Tibial artery (tissue), 4 donors: ENCODE measurements at regions not wholly inside any gene's neighbourhood (a gene's known extent, or its start where the extent isn't known, plus 50 kb on each side); places are given as distances from the start of the nearest gene placed in this dataset.

ENCODE experiments used
- DNase-seq, 2 donors: peaks; one replicate each; pipeline ENCODE4 v3.0.0-alpha.2; 2019
- H3K27ac ChIP-seq, 2 donors: fragments of 200-600 bp; sonication (generic) in 1 of 2; 1 replicate in 1 of 2; 2 replicates in 1 of 2; pipeline ENCODE4 v1.5.1; 2018 to 2019; ENCODE audit warnings: mild to moderate bottlenecking in 1 of 2
- H3K27me3 ChIP-seq, 2 donors: fragments of 200-600 bp; sonication (generic) in 1 of 2; one replicate each; pipeline versions ENCODE4 v1.5.1 to v1.6.0; 2016 to 2019
- H3K36me3 ChIP-seq, 3 donors: fragments of 200-600 bp; sonication (generic) in 2 of 3; one replicate each; pipeline ENCODE4 v1.5.1; 2016 to 2019; ENCODE audit warnings: mild to moderate bottlenecking in 2 of 3
- H3K4me1 ChIP-seq, 4 donors: fragments of 200-600 bp; sonication (generic) in 2 of 4; 1 replicate in 3 of 4; 2 replicates in 1 of 4; pipeline ENCODE4 v1.5.1; 2016 to 2019
- H3K4me3 ChIP-seq, 2 donors: fragments of 200-600 bp; sonication (generic) in 1 of 2; 1 replicate in 1 of 2; 2 replicates in 1 of 2; pipeline ENCODE4 v1.5.1; 2018 to 2019; ENCODE audit warnings: mild to moderate bottlenecking in 2 of 2
- H3K9me3 ChIP-seq, 3 donors: fragments of 200-600 bp; sonication (generic) in 1 of 3; one replicate each; pipeline ENCODE4 v1.5.1; 2016 to 2019
- CTCF ChIP-seq, 2 experiments: fragments of 200-600 bp in 1 of 2; fragments of 450-650 bp in 1 of 2; IDR thresholded peaks; one replicate each; pipeline ENCODE4 v1.5.1; 2017 to 2019; ENCODE audit warnings: antibody characterized with exemption in 2 of 2, mild to moderate bottlenecking in 1 of 2, moderate library complexity in 1 of 2
- intact Hi-C: fragments of 100-400 bp; cut with DNase I; formaldehyde crosslinking; loops from one replicate; pipeline ENCODE4 v1.15.0; 2023; ENCODE audit warnings: low total_unique reads

- no peaks in the 10 kb centered on the region for H3K27me3 ChIP-seq
- intact Hi-C loops, result loop anchor here (10.0 kb wide), 1 partner anchor 669 kb away; the partner anchor contains the start of gene SPRY2
- H3K27ac ChIP-seq, result no peak overlapping the region
- H3K9me3 ChIP-seq, result no peaks in the 10 kb centered on the region
- TF ChIP-seq CTCF (IDR thresholded peaks at IDR 0.05), result no peak
- DNase-seq, result no peak
- no peak overlapping the region for H3K4me3 ChIP-seq
- peaks cover 0 to 12% (median 0%) of the 10 kb centered on the region in 4 donors for H3K4me1 ChIP-seq
- H3K36me3 ChIP-seq, result no peaks in the 10 kb centered on the region
These were observed 195.1 kb downstream of the NDFIP2 start for GRCh38 chr13:79675931-79676660.

- no peak for DNase-seq
- no peak for TF ChIP-seq CTCF (IDR thresholded peaks at IDR 0.05)
- Histone ChIP-seq H3K4me1 (peaks cover 0 to 12% (median 0%) of the 10 kb centered on the region in 4 donors), H3K27ac (no peak overlapping the region), H3K27me3 (no peaks in the 10 kb centered on the region), H3K36me3 (no peaks in the 10 kb centered on the region), H3K4me3 (no peak overlapping the region), H3K9me3 (no peaks in the 10 kb centered on the region)
- intact Hi-C loops, result loop anchor here (10.0 kb wide), 1 partner anchor 670 kb away; the partner anchor contains the start of gene SPRY2
These were observed 194.0 kb downstream of the NDFIP2 start for GRCh38 chr13:79674765-79675515.

- Histone ChIP-seq H3K36me3 (no peaks in the 10 kb centered on the region), H3K27me3 (no peaks in the 10 kb centered on the region), H3K9me3 (no peaks in the 10 kb centered on the region), H3K4me1 (peaks cover 0 to 19% (median 0%) of the 10 kb centered on the region in 4 donors), H3K27ac (no peak overlapping the region), H3K4me3 (no peak overlapping the region)
- TF ChIP-seq CTCF (IDR thresholded peaks at IDR 0.05), result no peak
- DNase-seq, result no peak
- intact Hi-C loops, result loop anchor here (10.0 kb wide), 1 partner anchor 671 kb away; the partner anchor contains the start of gene SPRY2
These were observed 193.0 kb downstream of the NDFIP2 start for GRCh38 chr13:79673993-79674377.

GRCh38 chr13:79673310-79673992 is 192.5 kb downstream of the NDFIP2 start:
- no peak overlapping the region for H3K4me3 ChIP-seq
- TF ChIP-seq CTCF (IDR thresholded peaks at IDR 0.05), result no peak
- no peak for DNase-seq
- H3K27ac ChIP-seq, result peak overlapping the region in 1 of 2 donors; percentile 16
- no peaks in the 10 kb centered on the region for H3K36me3 ChIP-seq
- peaks cover 0 to 19% (median 0%) of the 10 kb centered on the region in 4 donors for H3K4me1 ChIP-seq
- intact Hi-C loops, result loop anchor here (10.0 kb wide), 1 partner anchor 671 kb away; the partner anchor contains the start of gene SPRY2
- H3K27me3 ChIP-seq, result no peaks in the 10 kb centered on the region
- H3K9me3 ChIP-seq, result no peaks in the 10 kb centered on the region

- Histone ChIP-seq H3K9me3 (no peaks in the 10 kb centered on the region), H3K4me3 (no peak overlapping the region), H3K27ac (no peak overlapping the region), H3K27me3 (no peaks in the 10 kb centered on the region), H3K36me3 (no peaks in the 10 kb centered on the region), H3K4me1 (peaks cover 0 to 19% (median 0%) of the 10 kb centered on the region in 4 donors)
- DNase-seq, result no peak
- TF ChIP-seq CTCF (IDR thresholded peaks at IDR 0.05), result no peak
- intact Hi-C loops, result loop anchor here (10.0 kb wide), 1 partner anchor 673 kb away; the partner anchor contains the start of gene SPRY2
These were observed 190.5 kb downstream of the NDFIP2 start for GRCh38 chr13:79671420-79671819.
